ENCODE measurements at regions not wholly inside any gene's neighbourhood (a gene's known extent, or its start where the extent isn't known, plus 50 kb on each side); places are given as distances from the start of the nearest gene placed in this dataset.

GRCh38 chr5:125969814-125970171 is 453.4 kb upstream of the GRAMD2B start:
- TF ChIP-seq POLR2A (IDR thresholded peaks at IDR 0.05; ENCODE audit: low read length) (no peak), GATA1 (IDR thresholded peaks at IDR 0.05; ENCODE audit: low read depth, low read length) (no peak)

All from erythroblast (primary cell).